H1 (cell line): ENCODE measurements at regions not wholly inside any gene's neighbourhood (a gene's known extent, or its start where the extent isn't known, plus 50 kb on each side); places are given as distances from the start of the nearest gene placed in this dataset.

Source experiments
- CTCF ChIA-PET: fragments of 300-600 bp; sonication (Branson Sonifier 250); formaldehyde crosslinking; loops from one replicate; lab custom pipeline; 2021; ENCODE audit not compliant: partially characterized antibody; lab: Charles Lee
- POLR2A ChIA-PET: fragments of 300-600 bp; sonication (Branson Sonifier 250); formaldehyde crosslinking; loops from one replicate; lab custom pipeline; 2021; ENCODE audit warnings: inconsistent platforms; ENCODE audit not compliant: partially characterized antibody; lab: Charles Lee
- DNase-seq, 2 experiments: peaks; one replicate each; pipeline versions ENCODE4 v3.0.0 to v3.0.0-alpha.2; 2010 to 2022; ENCODE audit warnings: low spot score in 2 of 2, low read depth in 1 of 2, mixed read lengths in 1 of 2
- FAIRE-seq: peaks from 2 replicates; lab custom pipeline; 2011; peaks lifted over from hg19 to GRCh38; lab: Jason Lieb, UNC
- H2AFZ ChIP-seq: 2 replicates; pipeline ENCODE4 v1.8.1; 2012; ENCODE audit warnings: low read length, inconsistent platforms
- H2AK5ac ChIP-seq: 2 replicates; pipeline ENCODE4 v1.6.1; 2013; ENCODE audit warnings: low read depth, low read length
- H2BK120ac ChIP-seq: replicated peaks from 2 replicates; pipeline ENCODE3; 2013; ENCODE audit warnings: low read depth, low read length, inconsistent platforms
- H2BK12ac ChIP-seq: 2 replicates; pipeline ENCODE4 v1.6.1; 2013; ENCODE audit warnings: low read depth, low read length
- H2BK15ac ChIP-seq: 2 replicates; pipeline ENCODE4 v1.6.1; 2013; ENCODE audit warnings: low read length
- H2BK20ac ChIP-seq: 2 replicates; pipeline ENCODE4 v1.6.1; 2013; ENCODE audit warnings: low read length
- H2BK5ac ChIP-seq: 2 replicates; pipeline ENCODE4 v1.6.1; 2013; ENCODE audit warnings: low read depth, low read length
- H3K14ac ChIP-seq: 2 replicates; pipeline ENCODE4 v1.6.1; 2013; ENCODE audit warnings: inconsistent platforms; ENCODE audit not compliant: insufficient read length
- H3K18ac ChIP-seq: 2 replicates; pipeline ENCODE4 v1.6.1; 2013; ENCODE audit warnings: low read length; ENCODE audit errors: extremely low read depth
- H3K23ac ChIP-seq: 2 replicates; pipeline ENCODE4 v1.6.1; 2013; ENCODE audit warnings: inconsistent platforms; ENCODE audit not compliant: insufficient read length
- H3K23me2 ChIP-seq: 2 replicates; pipeline ENCODE4 v1.6.1; 2013; ENCODE audit warnings: low read depth, low read length
- H3K27ac ChIP-seq: 2 replicates; pipeline ENCODE4 v1.6.1; 2011; ENCODE audit warnings: low read depth, low read length, inconsistent platforms
- H3K27me3 ChIP-seq, 4 experiments: replicated peaks in 1 of 4; 1 replicate in 1 of 4; 2 replicates in 3 of 4; pipeline versions ENCODE4 v1.6.1 to v1.8.1; 2011 to 2013; ENCODE audit warnings: low read length in 3 of 4, mild to moderate bottlenecking in 3 of 4, inconsistent platforms in 2 of 4, mixed read lengths in 2 of 4, moderate library complexity in 1 of 4; ENCODE audit not compliant: control insufficient read depth in 3 of 4, insufficient read depth in 3 of 4; ENCODE audit errors: extremely low read depth in 1 of 4
- H3K36me3 ChIP-seq, 4 experiments: 2 replicates each; pipeline versions ENCODE4 v1.6.1 to v1.8.1; 2011 to 2013; ENCODE audit warnings: mild to moderate bottlenecking in 4 of 4, low read length in 3 of 4, moderate library complexity in 2 of 4, control low read depth in 1 of 4, inconsistent platforms in 1 of 4; ENCODE audit not compliant: insufficient read depth in 4 of 4, control insufficient read depth in 2 of 4
- H3K4ac ChIP-seq: replicated peaks from 2 replicates; pipeline ENCODE3; 2013; ENCODE audit warnings: low read length, low read depth, mixed read lengths, inconsistent platforms; ENCODE audit not compliant: insufficient read length
- H3K4me1 ChIP-seq, 4 experiments: replicated peaks in 1 of 4; 1 replicate in 1 of 4; 2 replicates in 3 of 4; pipeline versions ENCODE4 v1.6.1 to v1.8.1; 2011 to 2013; ENCODE audit warnings: low read length in 3 of 4, inconsistent platforms in 2 of 4, mixed read lengths in 1 of 4; ENCODE audit not compliant: insufficient read depth in 4 of 4, control insufficient read depth in 3 of 4
- H3K4me2 ChIP-seq, 2 experiments: 2 replicates each; pipeline versions ENCODE4 v1.6.1 to v1.8.1; 2011 to 2013; ENCODE audit warnings: low read depth in 2 of 2, low read length in 2 of 2, control low read depth in 1 of 2, inconsistent platforms in 1 of 2, mild to moderate bottlenecking in 1 of 2; ENCODE audit not compliant: insufficient read depth in 1 of 2
- H3K4me3 ChIP-seq, 4 experiments: fragments of 200-600, 300-600 bp in 1 of 4; sonication (generic), shearing (Covaris generic), sonication (Bioruptor Twin) in 1 of 4; 2 replicates each; pipeline versions ENCODE4 v1.5.1 to v1.8.1; 2011 to 2016; ENCODE audit warnings: low read length in 4 of 4, low read depth in 3 of 4, control low read depth in 2 of 4, inconsistent platforms in 2 of 4, mild to moderate bottlenecking in 2 of 4, mixed read lengths in 1 of 4, moderate library complexity in 1 of 4; ENCODE audit not compliant: insufficient read depth in 2 of 4; ENCODE audit errors: extremely low read depth in 1 of 4
- H3K56ac ChIP-seq: replicated peaks from 2 replicates; pipeline ENCODE3; 2013; ENCODE audit warnings: low read depth, mild to moderate bottlenecking, mixed read lengths, low read length, inconsistent platforms; ENCODE audit not compliant: insufficient read length
- H3K79me1 ChIP-seq: 2 replicates; pipeline ENCODE4 v1.6.1; 2013; ENCODE audit warnings: low read depth, low read length, control low read depth
- H3K79me2 ChIP-seq, 2 experiments: 2 replicates each; pipeline versions ENCODE4 v1.6.1 to v1.8.1; 2012 to 2013; ENCODE audit warnings: low read length in 2 of 2, mild to moderate bottlenecking in 2 of 2, inconsistent platforms in 1 of 2; ENCODE audit not compliant: insufficient read depth in 2 of 2, control insufficient read depth in 1 of 2
- H3K9ac ChIP-seq, 4 experiments: replicated peaks in 1 of 4; 1 replicate in 1 of 4; 2 replicates in 3 of 4; pipeline versions ENCODE4 v1.6.1 to v1.8.1; 2011 to 2013; ENCODE audit warnings: low read depth in 3 of 4, low read length in 3 of 4, control low read depth in 2 of 4, mild to moderate bottlenecking in 2 of 4, moderate library complexity in 2 of 4, inconsistent platforms in 1 of 4; ENCODE audit errors: extremely low read depth in 1 of 4
- H3K9me3 ChIP-seq, 2 experiments: 2 replicates each; pipeline versions ENCODE4 v1.6.1 to v1.8.1; 2012 to 2013; ENCODE audit warnings: mild to moderate bottlenecking in 2 of 2, moderate library complexity in 2 of 2, control low read depth in 1 of 2, inconsistent platforms in 1 of 2, low read depth in 1 of 2, low read length in 1 of 2, mixed read lengths in 1 of 2; ENCODE audit not compliant: insufficient read depth in 2 of 2
- H4K20me1 ChIP-seq, 2 experiments: replicated peaks in 1 of 2; 2 replicates each; pipeline versions ENCODE3 to v1.8.1; 2011 to 2013; ENCODE audit warnings: inconsistent platforms in 2 of 2, low read length in 2 of 2, mild to moderate bottlenecking in 1 of 2; ENCODE audit not compliant: insufficient read depth in 2 of 2, control insufficient read depth in 1 of 2
- H4K5ac ChIP-seq: 2 replicates; pipeline ENCODE4 v1.6.1; 2013; ENCODE audit warnings: low read length, low read depth, mixed read lengths, inconsistent platforms; ENCODE audit not compliant: insufficient read length
- H4K8ac ChIP-seq: 2 replicates; pipeline ENCODE4 v1.8.0; 2013; ENCODE audit warnings: mild to moderate bottlenecking, moderate library complexity, low read length, inconsistent platforms; ENCODE audit not compliant: insufficient read depth; ENCODE audit errors: extremely low read depth
- H4K91ac ChIP-seq: replicated peaks from 2 replicates; pipeline ENCODE3; 2013; ENCODE audit warnings: low read length, mixed read lengths, inconsistent platforms; ENCODE audit not compliant: insufficient read length
- BRCA1 ChIP-seq: IDR thresholded peaks from 2 replicates; pipeline ENCODE4 v1.6.1; 2012; ENCODE audit warnings: low read depth, low read length, improper control_type of control experiment
- CHD1 ChIP-seq: IDR thresholded peaks from 2 replicates; pipeline ENCODE4 v1.6.1; 2012; ENCODE audit warnings: low read depth, low read length, improper control_type of control experiment
- EP300 ChIP-seq, 2 experiments: IDR thresholded peaks; 1 replicate in 1 of 2; 2 replicates in 1 of 2; pipeline ENCODE4 v1.6.1; 2011 to 2012; ENCODE audit warnings: low read depth in 2 of 2, low read length in 2 of 2, mild to moderate bottlenecking in 2 of 2, borderline replicate concordance in 1 of 2, inconsistent platforms in 1 of 2, moderate library complexity in 1 of 2
- EZH2 ChIP-seq: fragments of 200-600 bp; sonication (generic); IDR thresholded peaks from 2 replicates; pipeline ENCODE4 v1.7.1; 2012; ENCODE audit warnings: low read depth, mild to moderate bottlenecking, moderate library complexity, low read length, inconsistent platforms; ENCODE audit not compliant: severe bottlenecking
- HDAC6 ChIP-seq: IDR thresholded peaks from one replicate; pipeline ENCODE4 v1.7.1; 2012; ENCODE audit warnings: low read depth, mild to moderate bottlenecking, inconsistent platforms, low read length, moderate library complexity
- PHF8 ChIP-seq: fragments of 200-600 bp; sonication (generic); conservative IDR thresholded peaks from 2 replicates; pipeline ENCODE4 v1.7.1; 2012; ENCODE audit warnings: low read depth, mild to moderate bottlenecking, inconsistent platforms, low read length, moderate library complexity
- POU5F1 ChIP-seq: IDR thresholded peaks from 2 replicates; pipeline ENCODE4 v1.6.1; 2011; ENCODE audit warnings: low read depth, mild to moderate bottlenecking, low read length, moderate library complexity
- RAD21 ChIP-seq, 2 experiments: IDR thresholded peaks in 1 of 2; conservative IDR thresholded peaks in 1 of 2; 2 replicates each; pipeline ENCODE4 v1.6.1; 2011; ENCODE audit warnings: low read depth in 2 of 2, low read length in 2 of 2, improper control_type of control experiment in 1 of 2, inconsistent platforms in 1 of 2, mild to moderate bottlenecking in 1 of 2, moderate library complexity in 1 of 2
- RNF2 ChIP-seq: fragments of 200-900, 300-1000 bp; sonication (generic); IDR thresholded peaks from 2 replicates; pipeline ENCODE4 v1.7.1; 2016; ENCODE audit warnings: borderline replicate concordance, low read depth, mild to moderate bottlenecking, antibody characterized with exemption, low read length; ENCODE audit not compliant: poor library complexity, severe bottlenecking; ENCODE audit errors: missing control alignments
- SP4 ChIP-seq: IDR thresholded peaks from 2 replicates; pipeline ENCODE4 v1.6.1; 2012; ENCODE audit warnings: low read length, inconsistent platforms
- USF2 ChIP-seq: IDR thresholded peaks from 2 replicates; pipeline ENCODE4 v1.6.1; 2011; ENCODE audit warnings: low read length, improper control_type of control experiment
- YY1 ChIP-seq: IDR thresholded peaks from 2 replicates; pipeline ENCODE4 v1.6.1; 2011; ENCODE audit warnings: low read depth, mild to moderate bottlenecking, low read length
- WGBS, 2 experiments: shearing (Covaris generic) in 1 of 2; methylation state at CpG; one replicate each; pipeline versions ENCODE4 v1.1.6 to v1.1.7; 2013 to 2015; ENCODE audit warnings: low lambda C conversion rate in 2 of 2, mixed read lengths in 2 of 2, inconsistent platforms in 1 of 2, low coverage in 1 of 2, missing lambda C conversion rate in 1 of 2; ENCODE audit not compliant: insufficient replicate concordance in 2 of 2, insufficient coverage in 1 of 2, insufficient read length in 1 of 2; ENCODE audit errors: extremely low coverage in 1 of 2, missing lambda C conversion rate in 1 of 2; 5-methylcytosine and 5-hydroxymethylcytosine counted together

GRCh38 chr21:27366646-27367235 is 399.9 kb upstream of the ADAMTS5 start:
- Histone ChIP-seq H2BK15ac (no peak overlapping the region), H3K4me3 (no peak overlapping the region), H4K8ac (no peak overlapping the region), H3K36me3 (no peaks in the 10 kb centered on the region), H3K23me2 (no peaks in the 10 kb centered on the region), H3K23ac (no peak overlapping the region), H3K18ac (no peak overlapping the region), H3K9me3 (no peaks in the 10 kb centered on the region; a peak in 1 of 4 replicates), H3K9ac (no peak overlapping the region), H4K20me1 (no peaks in the 10 kb centered on the region), H2AFZ (no peak overlapping the region), H2BK120ac (no peak overlapping the region), H2BK20ac (no peak overlapping the region), H2AK5ac (peak overlapping the region; percentile 32; the same call in 1 of the 2 replicates), H3K56ac (no peak overlapping the region), H3K14ac (no peak overlapping the region), H3K79me1 (no peaks in the 10 kb centered on the region), H4K5ac (no peak overlapping the region), H3K4ac (no peak overlapping the region), H2BK12ac (peak overlapping the region; percentile 23; the same call in 1 of the 2 replicates), H3K4me2 (no peak overlapping the region), H3K79me2 (no peaks in the 10 kb centered on the region), H4K91ac (no peak overlapping the region), H3K4me1 (peaks cover 0 to 6% (median 4%) of the 10 kb centered on the region in 4 experiments; a peak in 4 of 7 replicates), H2BK5ac (no peak overlapping the region), H3K27ac (no peak overlapping the region), H3K27me3 (no peaks in the 10 kb centered on the region)
- no peak for DNase-seq
- ChIA-PET POLR2A (no interaction called here), CTCF (interaction anchor here (0.7 to 1.3 kb wide), 2 partner anchors 46 to 198 kb away, joined by 3 to 4 read pairs; no protein-coding TSS in a partner anchor)
- 96% methylated on average over 3 of the region's 3 CpGs; no CpG with 5 or more reads in 1 of the 2 experiments for WGBS, 2 experiments
- no peak for FAIRE-seq
- TF ChIP-seq HDAC6 = no peak
- no peak for TF ChIP-seq USF2
- no peak for TF ChIP-seq CHD1
- no peak for TF ChIP-seq SP4
- TF ChIP-seq PHF8 = no peak
- TF ChIP-seq BRCA1 = no peak
- no peak for TF ChIP-seq EP300 (IDR thresholded peaks at IDR 0.05; ENCODE audit: borderline replicate concordance in 1 of 2, low read depth in 2 of 2, low read length in 2 of 2)
- TF ChIP-seq POU5F1 = no peak
- no peak for TF ChIP-seq RAD21 (IDR thresholded peaks at IDR 0.05 in 1 of 2, conservative IDR thresholded peaks at IDR 0.05 in 1 of 2; ENCODE audit: low read depth in 2 of 2, low read length in 2 of 2)
- TF ChIP-seq YY1 = no peak
- no peak for TF ChIP-seq EZH2
- no peak for TF ChIP-seq RNF2
